Muscle of leg (tissue), 3 donors: ENCODE measurements at regions not wholly inside any gene's neighbourhood (a gene's known extent, or its start where the extent isn't known, plus 50 kb on each side); places are given as distances from the start of the nearest gene placed in this dataset.

ENCODE experiments used
- DNase-seq: peaks from one replicate; pipeline ENCODE4 v3.0.0; 2013
- H3K27ac ChIP-seq: one replicate; pipeline ENCODE4 v1.5.1; 2013; ENCODE audit warnings: mild to moderate bottlenecking, low read length, control low read depth
- H3K27me3 ChIP-seq: one replicate; pipeline ENCODE4 v1.6.1; 2013; ENCODE audit warnings: low read length; ENCODE audit not compliant: control insufficient read depth, insufficient read depth
- H3K36me3 ChIP-seq: one replicate; pipeline ENCODE4 v1.6.1; 2013; ENCODE audit warnings: low read length; ENCODE audit not compliant: control insufficient read depth, insufficient read depth
- H3K4me1 ChIP-seq: one replicate; pipeline ENCODE4 v1.6.1; 2013; ENCODE audit warnings: low read length; ENCODE audit not compliant: control insufficient read depth, insufficient read depth
- H3K4me3 ChIP-seq: one replicate; pipeline ENCODE4 v1.5.1; 2013; ENCODE audit warnings: low read length, control low read depth
- H3K9me3 ChIP-seq: replicated peaks from 2 replicates; pipeline ENCODE4 v1.6.1; 2013; ENCODE audit warnings: low read depth, low read length; ENCODE audit not compliant: control insufficient read depth
- WGBS: methylation state at CpG from one replicate; pipeline ENCODE4 v1.1.5; 2013; ENCODE audit warnings: missing lambda C conversion rate; ENCODE audit not compliant: insufficient coverage; 5-methylcytosine and 5-hydroxymethylcytosine counted together

- Histone ChIP-seq H3K36me3 (no peaks in the 10 kb centered on the region), H3K4me3 (no peak overlapping the region), H3K27me3 (no peaks in the 10 kb centered on the region), H3K27ac (no peak overlapping the region), H3K9me3 (no peaks in the 10 kb centered on the region), H3K4me1 (no peaks in the 10 kb centered on the region)
- DNase-seq: no peak
- 70% methylated on average over 9 of the region's 12 CpGs for WGBS
These were observed 184.2 kb upstream of the PDZRN3 start for GRCh38 chr3:73808862-73809509.

GRCh38 chr3:73805435-73805834 is 180.7 kb upstream of the PDZRN3 start:
- Histone ChIP-seq H3K27me3 (no peaks in the 10 kb centered on the region), H3K4me3 (no peak overlapping the region), H3K27ac (no peak overlapping the region), H3K4me1 (no peaks in the 10 kb centered on the region), H3K9me3 (no peaks in the 10 kb centered on the region), H3K36me3 (no peaks in the 10 kb centered on the region)
- 45% methylated on average over 1 of the region's 3 CpGs for WGBS
- no peak for DNase-seq

DNA sequence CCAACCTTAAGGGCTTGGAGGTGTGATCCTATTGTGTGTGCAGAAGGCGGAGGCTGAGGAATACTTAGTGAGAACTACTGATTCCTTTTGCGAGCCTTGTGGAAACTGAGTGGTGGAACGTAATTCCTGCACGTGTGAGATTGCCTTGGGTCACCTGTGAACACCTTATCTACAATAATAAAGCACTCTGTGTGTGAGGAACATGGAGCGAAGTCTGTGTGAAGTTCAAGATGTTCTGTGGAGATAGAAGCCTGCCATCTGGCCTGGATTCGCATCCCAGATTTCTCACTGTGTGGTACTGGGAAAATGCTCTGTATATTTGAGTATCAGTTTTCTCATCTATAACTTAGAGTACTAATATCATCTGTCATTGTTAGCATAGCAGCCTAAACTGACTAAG is 179.5 kb upstream of the PDZRN3 start:
- no peak overlapping the region for H3K4me3 ChIP-seq
- no peak overlapping the region for H3K27ac ChIP-seq
- no peaks in the 10 kb centered on the region for H3K9me3 ChIP-seq
- no peaks in the 10 kb centered on the region for H3K36me3 ChIP-seq
- DNase-seq: no peak
- no peaks in the 10 kb centered on the region for H3K4me1 ChIP-seq
- H3K27me3 ChIP-seq: no peaks in the 10 kb centered on the region
- WGBS: no CpG with 5 or more reads among the region's 6 CpGs

DNA sequence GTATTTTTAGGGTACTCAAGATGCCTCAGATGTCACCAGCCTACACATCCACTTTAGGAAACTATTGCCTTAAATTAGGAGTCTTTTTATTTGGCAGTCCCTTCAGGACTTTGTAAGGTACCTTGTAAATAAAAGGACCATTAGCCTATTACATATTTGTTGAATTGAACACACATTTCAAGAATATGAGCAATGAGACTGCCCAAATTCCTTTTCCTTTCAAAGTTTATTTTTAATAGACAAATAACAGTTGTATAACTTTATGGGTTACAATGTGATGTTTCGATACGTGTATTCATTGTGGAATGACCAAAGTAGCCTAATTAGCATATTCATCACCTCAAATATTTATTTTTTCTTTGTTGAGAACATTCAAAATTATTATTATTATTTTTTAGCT is 176.7 kb upstream of the PDZRN3 start:
- DNase-seq: no peak
- no CpG with 5 or more reads among the region's 2 CpGs for WGBS
- no peak overlapping the region for H3K27ac ChIP-seq

GRCh38 chr3:73797311-73797710 is 172.6 kb upstream of the PDZRN3 start:
- WGBS: no CpG with 5 or more reads among the region's 1 CpG
- no peaks in the 10 kb centered on the region for H3K36me3 ChIP-seq
- no peak overlapping the region for H3K27ac ChIP-seq
- H3K27me3 ChIP-seq: no peaks in the 10 kb centered on the region
- H3K4me3 ChIP-seq: no peak overlapping the region
- H3K4me1 ChIP-seq: no peaks in the 10 kb centered on the region
- H3K9me3 ChIP-seq: no peaks in the 10 kb centered on the region
- no peak for DNase-seq

More for the DNA sequence above, 176.7 kb upstream of the PDZRN3 start:
- Histone ChIP-seq H3K4me1 (no peaks in the 10 kb centered on the region), H3K9me3 (no peaks in the 10 kb centered on the region), H3K27me3 (no peaks in the 10 kb centered on the region), H3K36me3 (no peaks in the 10 kb centered on the region), H3K4me3 (no peak overlapping the region)

- H3K27me3 ChIP-seq: no peaks in the 10 kb centered on the region
- H3K36me3 ChIP-seq: no peaks in the 10 kb centered on the region
- no peak overlapping the region for H3K27ac ChIP-seq
- H3K4me3 ChIP-seq: no peak overlapping the region
- DNase-seq: no peak
- H3K4me1 ChIP-seq: no peaks in the 10 kb centered on the region
- WGBS: no CpG with 5 or more reads among the region's 3 CpGs
- H3K9me3 ChIP-seq: no peaks in the 10 kb centered on the region
These were observed 171.6 kb upstream of the PDZRN3 start for GRCh38 chr3:73796382-73796781.

- Histone ChIP-seq H3K27me3 (no peaks in the 10 kb centered on the region), H3K4me3 (no peak overlapping the region), H3K9me3 (no peaks in the 10 kb centered on the region), H3K36me3 (no peaks in the 10 kb centered on the region), H3K4me1 (no peaks in the 10 kb centered on the region), H3K27ac (no peak overlapping the region)
- WGBS: 100% methylated on average over 1 of the region's 4 CpGs
- DNase-seq: no peak
These were observed 166.6 kb upstream of the PDZRN3 start for GRCh38 chr3:73791356-73791755.

GRCh38 chr3:73789825-73790444 is 165.2 kb upstream of the PDZRN3 start:
- Histone ChIP-seq H3K4me3 (no peak overlapping the region), H3K27ac (no peak overlapping the region), H3K36me3 (no peaks in the 10 kb centered on the region), H3K27me3 (no peaks in the 10 kb centered on the region), H3K4me1 (no peaks in the 10 kb centered on the region), H3K9me3 (no peaks in the 10 kb centered on the region)
- WGBS: no CpG with 5 or more reads among the region's 3 CpGs
- DNase-seq: no peak

DNA sequence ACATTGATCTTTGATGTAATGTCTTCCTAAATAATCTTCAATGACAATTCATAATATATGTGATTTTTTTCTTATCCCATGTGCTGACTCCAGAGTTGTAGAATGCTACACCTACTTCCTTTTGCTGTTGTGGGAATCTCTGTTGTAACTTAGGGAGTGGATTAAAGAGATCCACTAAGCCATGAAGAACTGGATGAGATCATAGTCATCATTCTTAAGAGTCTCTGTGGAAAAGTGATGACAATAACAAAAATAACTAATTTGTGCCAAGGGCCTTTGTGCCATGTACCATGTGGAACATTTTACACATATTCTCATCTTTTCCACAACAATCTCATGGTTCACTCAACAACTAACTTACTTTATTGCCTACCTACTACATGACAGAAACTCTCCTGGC is 162.9 kb upstream of the PDZRN3 start:
- no peaks in the 10 kb centered on the region for H3K27me3 ChIP-seq
- no peak overlapping the region for H3K4me3 ChIP-seq
- no peak for DNase-seq
- no peaks in the 10 kb centered on the region for H3K9me3 ChIP-seq
- H3K36me3 ChIP-seq: no peaks in the 10 kb centered on the region
- H3K27ac ChIP-seq: no peak overlapping the region
- no peaks in the 10 kb centered on the region for H3K4me1 ChIP-seq

DNA sequence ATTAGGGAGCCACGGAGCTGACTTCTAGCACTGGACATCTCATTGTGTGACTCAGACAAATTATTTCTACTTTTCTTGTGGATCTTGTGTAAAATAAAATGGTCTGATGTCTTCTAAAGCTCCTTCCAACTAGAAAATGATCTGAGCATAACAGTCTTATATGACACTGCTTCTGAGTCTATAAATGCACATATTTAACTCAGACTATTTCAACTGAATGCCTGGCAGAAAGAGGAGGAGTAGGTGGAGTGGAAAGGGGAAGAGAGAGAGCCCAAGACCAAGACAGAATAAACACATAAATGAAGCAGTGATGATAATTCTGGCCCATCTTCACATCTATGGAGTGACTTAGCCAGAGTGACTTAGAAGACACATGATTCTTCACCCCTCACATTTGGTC is 162.3 kb upstream of the PDZRN3 start:
- Histone ChIP-seq H3K9me3 (no peaks in the 10 kb centered on the region), H3K4me3 (no peak overlapping the region), H3K4me1 (no peaks in the 10 kb centered on the region), H3K27ac (no peak overlapping the region), H3K27me3 (no peaks in the 10 kb centered on the region), H3K36me3 (no peaks in the 10 kb centered on the region)
- no peak for DNase-seq
- WGBS: no CpG with 5 or more reads among the region's 1 CpG
